Adipocyte (in vitro differentiated cells): ENCODE measurements at regions not wholly inside any gene's neighbourhood (a gene's known extent, or its start where the extent isn't known, plus 50 kb on each side); places are given as distances from the start of the nearest gene placed in this dataset.
"Not testable (repeated sequence)": the region's sequence is repeated elsewhere in the genome, so short reads cannot be mapped to it uniquely, and the experiment has no call there.

Experiments
- DNase-seq: peaks from one replicate; pipeline ENCODE4 v3.0.0-alpha.2; 2015; ENCODE audit warnings: low read depth
- H3K27me3 ChIP-seq: replicated peaks from 2 replicates; pipeline ENCODE4 v1.7.0; 2013; ENCODE audit warnings: mild to moderate bottlenecking, low read length, moderate library complexity; ENCODE audit not compliant: control insufficient read depth, insufficient read depth
- H3K36me3 ChIP-seq: 2 replicates; pipeline ENCODE4 v1.7.0; 2013; ENCODE audit warnings: low read length, mild to moderate bottlenecking, moderate library complexity; ENCODE audit not compliant: control insufficient read depth, insufficient read depth, severe bottlenecking
- H3K4me1 ChIP-seq: 2 replicates; pipeline ENCODE4 v1.7.0; 2013; ENCODE audit warnings: mild to moderate bottlenecking, low read length, moderate library complexity; ENCODE audit not compliant: control insufficient read depth, insufficient read depth
- H3K4me3 ChIP-seq: 2 replicates; pipeline ENCODE4 v1.7.0; 2013; ENCODE audit warnings: mild to moderate bottlenecking, low read length, moderate library complexity
- H3K9ac ChIP-seq: 2 replicates; pipeline ENCODE4 v1.7.0; 2013; ENCODE audit warnings: mild to moderate bottlenecking, low read length, moderate library complexity
- H3K9me3 ChIP-seq: 2 replicates; pipeline ENCODE4 v1.7.0; 2013; ENCODE audit warnings: mild to moderate bottlenecking, low read length, moderate library complexity; ENCODE audit not compliant: control insufficient read depth

- Histone ChIP-seq H3K4me3 (no peak overlapping the region), H3K4me1 (peaks cover 36% of the 10 kb centered on the region), H3K36me3 (no peaks in the 10 kb centered on the region), H3K9me3 (no peaks in the 10 kb centered on the region), H3K9ac (no peak overlapping the region), H3K27me3 (no peaks in the 10 kb centered on the region)
- no peak for DNase-seq
Observed at GRCh38 chr11:26858098-26858497, 135.8 kb upstream of the FIBIN start.

- H3K4me3 ChIP-seq: no peak overlapping the region
- H3K9me3 ChIP-seq: no peaks in the 10 kb centered on the region
- H3K36me3 ChIP-seq: no peaks in the 10 kb centered on the region
- no peaks in the 10 kb centered on the region for H3K27me3 ChIP-seq
- peaks cover 28% of the 10 kb centered on the region for H3K4me1 ChIP-seq
- no peak for DNase-seq
- H3K9ac ChIP-seq: no peak overlapping the region
Observed at GRCh38 chr11:26859416-26859815, 134.5 kb upstream of the FIBIN start.

- peaks cover 24% of the 10 kb centered on the region for H3K4me1 ChIP-seq
- no peaks in the 10 kb centered on the region for H3K9me3 ChIP-seq
- H3K9ac ChIP-seq: no peak overlapping the region
- no peaks in the 10 kb centered on the region for H3K36me3 ChIP-seq
- H3K27me3 ChIP-seq: no peaks in the 10 kb centered on the region
- no peak overlapping the region for H3K4me3 ChIP-seq
- DNase-seq: peak; percentile 59
Observed at GRCh38 chr11:26860091-26860780, 133.7 kb upstream of the FIBIN start.

- no peak overlapping the region for H3K4me3 ChIP-seq
- H3K9me3 ChIP-seq: no peaks in the 10 kb centered on the region
- H3K4me1 ChIP-seq: peaks cover 25% of the 10 kb centered on the region
- H3K27me3 ChIP-seq: no peaks in the 10 kb centered on the region
- H3K36me3 ChIP-seq: no peaks in the 10 kb centered on the region
- DNase-seq: no peak
- H3K9ac ChIP-seq: no peak overlapping the region
Observed at GRCh38 chr11:26860895-26861294, 133.0 kb upstream of the FIBIN start.

- DNase-seq: peak; percentile 58
- Histone ChIP-seq H3K9ac (no peak overlapping the region), H3K27me3 (no peaks in the 10 kb centered on the region), H3K36me3 (no peaks in the 10 kb centered on the region), H3K9me3 (no peaks in the 10 kb centered on the region), H3K4me1 (peaks cover 43% of the 10 kb centered on the region), H3K4me3 (no peak overlapping the region)
Observed at GRCh38 chr11:26862801-26863200, 131.1 kb upstream of the FIBIN start.

GRCh38 chr11:26865703-26866102 is 128.2 kb upstream of the FIBIN start:
- peak; percentile 81 for DNase-seq
- Histone ChIP-seq H3K4me3 (no peak overlapping the region), H3K4me1 (peaks cover 41% of the 10 kb centered on the region), H3K9me3 (peaks cover 19% of the 10 kb centered on the region), H3K27me3 (no peaks in the 10 kb centered on the region), H3K9ac (no peak overlapping the region), H3K36me3 (no peaks in the 10 kb centered on the region)

GRCh38 chr11:26867286-26867685 is 126.6 kb upstream of the FIBIN start:
- no peaks in the 10 kb centered on the region for H3K36me3 ChIP-seq
- no peak overlapping the region for H3K4me3 ChIP-seq
- DNase-seq: peak; percentile 44
- peaks cover 37% of the 10 kb centered on the region for H3K4me1 ChIP-seq
- no peak overlapping the region for H3K9ac ChIP-seq
- H3K27me3 ChIP-seq: no peaks in the 10 kb centered on the region
- H3K9me3 ChIP-seq: peaks cover 19% of the 10 kb centered on the region

GRCh38 chr11:26878959-26879581 is 114.8 kb upstream of the FIBIN start:
- Histone ChIP-seq H3K4me1 (no peaks in the 10 kb centered on the region), H3K9me3 (peaks cover 23% of the 10 kb centered on the region), H3K36me3 (no peaks in the 10 kb centered on the region), H3K9ac (no peak overlapping the region), H3K4me3 (no peak overlapping the region), H3K27me3 (no peaks in the 10 kb centered on the region)
- DNase-seq: no peak

GRCh38 chr11:26882363-26882880 is 111.5 kb upstream of the FIBIN start:
- not testable (repeated sequence) for DNase-seq, H3K4me1 ChIP-seq

GRCh38 chr11:26891501-26891900 is 102.4 kb upstream of the FIBIN start:
- DNase-seq: no peak
- Histone ChIP-seq H3K4me3 (no peak overlapping the region), H3K36me3 (no peaks in the 10 kb centered on the region), H3K9me3 (peaks cover 2% of the 10 kb centered on the region), H3K4me1 (no peaks in the 10 kb centered on the region), H3K9ac (no peak overlapping the region), H3K27me3 (no peaks in the 10 kb centered on the region)

More at GRCh38 chr11:26882363-26882880, 111.5 kb upstream of the FIBIN start:
- not testable (repeated sequence) for H3K36me3 ChIP-seq, H3K4me3 ChIP-seq, H3K9ac ChIP-seq, H3K27me3 ChIP-seq
- peaks cover 12% of the 10 kb centered on the region for H3K9me3 ChIP-seq

- peaks cover 5% of the 10 kb centered on the region for H3K4me1 ChIP-seq
- H3K36me3 ChIP-seq: no peaks in the 10 kb centered on the region
- DNase-seq: peak; percentile 56
- no peaks in the 10 kb centered on the region for H3K27me3 ChIP-seq
- no peak overlapping the region for H3K9ac ChIP-seq
- H3K4me3 ChIP-seq: no peak overlapping the region
- peaks cover 2% of the 10 kb centered on the region for H3K9me3 ChIP-seq
Observed at GRCh38 chr11:26896719-26897118, 97.2 kb upstream of the FIBIN start.
